K562 (cell line): ENCODE measurements at regions not wholly inside any gene's neighbourhood (a gene's known extent, or its start where the extent isn't known, plus 50 kb on each side); places are given as distances from the start of the nearest gene placed in this dataset.
"Not testable (repeated sequence)": the region's sequence is repeated elsewhere in the genome, so short reads cannot be mapped to it uniquely, and the experiment has no call there.

Source experiments
- ATAC-seq: fragments of 200-7000 bp; cut with Tn5 transposase; 3 replicates; pipeline ENCODE4 v1.9.1; 2020; ENCODE audit warnings: moderate library complexity
- BruUV-seq: library from RNA; stranded (reverse); fragments of 400-500 nt; replicated peaks from 2 replicates; lab custom pipeline; 2021; lab: Mats Ljungman, UMichigan
- CTCF ChIA-PET: fragments of 300-600 bp; formaldehyde crosslinking; extraction: SDS; loops from one replicate; lab custom pipeline; 2021; ENCODE audit warnings: low intra/inter-chr PET ratio; lab: Yijun Ruan, JAX
- POLR2A ChIA-PET: fragments of 300-600, 350-650 bp; sonication (Branson Sonifier 250); formaldehyde crosslinking; extraction: SDS; loops from one replicate; lab custom pipeline; 2021; ENCODE audit warnings: antibody characterized with exemption, inconsistent platforms; lab: Yijun Ruan, JAX
- DNase-seq, 4 experiments: peaks; one replicate each; pipeline versions ENCODE4 v3.0.0 to v3.0.0-alpha.2; 2011 to 2018; ENCODE audit warnings: low spot score in 3 of 4, mixed read lengths in 3 of 4; ENCODE audit errors: extremely low read depth in 1 of 4
- FAIRE-seq: peaks from 2 replicates; lab custom pipeline; 2011; peaks lifted over from hg19 to GRCh38; lab: Jason Lieb, UNC
- H2AFZ ChIP-seq: 2 replicates; pipeline ENCODE4 v1.6.0; 2011; ENCODE audit warnings: low read depth, low read length, control low read depth, inconsistent platforms
- H3K27ac ChIP-seq: fragments of 200-600 bp; 3 replicates; pipeline ENCODE4 v1.8.0; 2011; ENCODE audit warnings: low read depth, mild to moderate bottlenecking, control low read depth, inconsistent platforms, low read length, moderate library complexity, mixed read lengths; ENCODE audit errors: extremely low read depth
- H3K27me3 ChIP-seq, 2 experiments: fragments of 300-600 bp in 1 of 2; 2 replicates in 1 of 2; 3 replicates in 1 of 2; pipeline versions ENCODE4 v1.6.0 to v1.8.0; 2011; ENCODE audit warnings: inconsistent platforms in 2 of 2, low read length in 2 of 2, mild to moderate bottlenecking in 1 of 2, mixed read lengths in 1 of 2, moderate library complexity in 1 of 2; ENCODE audit not compliant: control insufficient read depth in 2 of 2, insufficient read depth in 2 of 2
- H3K36me3 ChIP-seq: fragments of 300-600 bp; 3 replicates; pipeline ENCODE4 v1.8.0; 2011; ENCODE audit warnings: mild to moderate bottlenecking, low read length, inconsistent platforms; ENCODE audit not compliant: control insufficient read depth, insufficient read depth
- H3K4me1 ChIP-seq, 2 experiments: fragments of 200-600 bp in 1 of 2; replicated peaks in 1 of 2; 2 replicates in 1 of 2; 3 replicates in 1 of 2; pipeline versions ENCODE4 v1.5.1 to v1.8.0; 2011; ENCODE audit warnings: inconsistent platforms in 2 of 2, low read length in 2 of 2, mild to moderate bottlenecking in 1 of 2, mixed read lengths in 1 of 2, moderate library complexity in 1 of 2; ENCODE audit not compliant: control insufficient read depth in 2 of 2, insufficient read depth in 2 of 2
- H3K4me2 ChIP-seq: 2 replicates; pipeline ENCODE4 v1.6.1; 2011; ENCODE audit warnings: low read length, control low read depth, inconsistent platforms, mixed read lengths; ENCODE audit not compliant: insufficient read depth
- H3K4me3 ChIP-seq: fragments of 200-600 bp; sonication (generic), shearing (Covaris generic); 2 replicates; pipeline ENCODE4 v1.5.1; 2016; ENCODE audit warnings: control low read depth, inconsistent platforms
- H3K79me2 ChIP-seq: fragments of 200-600 bp; 3 replicates; pipeline ENCODE4 v1.8.0; 2011; ENCODE audit warnings: low read length, inconsistent platforms; ENCODE audit not compliant: control insufficient read depth, insufficient read depth
- H3K9ac ChIP-seq, 2 experiments: 2 replicates each; pipeline versions ENCODE4 v1.6.0 to v1.6.1; 2011; ENCODE audit warnings: low read depth in 2 of 2, low read length in 2 of 2, control low read depth in 1 of 2, inconsistent platforms in 1 of 2, mild to moderate bottlenecking in 1 of 2, mixed read lengths in 1 of 2; ENCODE audit not compliant: insufficient read depth in 1 of 2
- H3K9me1 ChIP-seq: one replicate; pipeline ENCODE4 v1.6.0; 2011; ENCODE audit warnings: inconsistent platforms, mild to moderate bottlenecking, low read length, moderate library complexity; ENCODE audit not compliant: control insufficient read depth, insufficient read depth
- H3K9me3 ChIP-seq: replicated peaks from 2 replicates; pipeline ENCODE4 v1.5.1; 2011; ENCODE audit warnings: low read depth, low read length, inconsistent platforms; ENCODE audit not compliant: control insufficient read depth, insufficient read depth
- H4K20me1 ChIP-seq: replicated peaks from 2 replicates; pipeline ENCODE4 v1.6.1; 2011; ENCODE audit warnings: low read length, inconsistent platforms, mixed read lengths; ENCODE audit not compliant: control insufficient read depth, insufficient read depth
- ARID1B ChIP-seq: fragments of 450-650 bp; IDR thresholded peaks from 2 replicates; pipeline ENCODE4 v1.6.1; 2016; ENCODE audit warnings: antibody characterized with exemption, mild to moderate bottlenecking, inconsistent platforms
- BRD4 ChIP-seq: fragments of 200-600 bp; sonication (generic); IDR thresholded peaks from 2 replicates; pipeline ENCODE4 v1.6.1; 2017; ENCODE audit warnings: inconsistent platforms
- E2F5 ChIP-seq: sonication (generic); formaldehyde crosslinking; IDR thresholded peaks from 2 replicates; pipeline ENCODE4 v1.8.0; 2022; ENCODE audit warnings: mild to moderate bottlenecking, missing genetic modification reagents
- NFRKB ChIP-seq: fragments of 450-650 bp; IDR thresholded peaks from 2 replicates; pipeline ENCODE4 v1.6.1; 2016; ENCODE audit warnings: low read depth
- RUNX1 ChIP-seq: sonication (generic); IDR thresholded peaks from 2 replicates; pipeline ENCODE4 v1.6.1; 2016; ENCODE audit warnings: antibody characterized with exemption, low read depth
- ZFPM2 ChIP-seq: fragments of 250-450 bp; sonication (Bioruptor Pico); IDR thresholded peaks from 2 replicates; pipeline ENCODE4 v1.5.1; 2022; ENCODE audit warnings: mild to moderate bottlenecking
- ZNF134 ChIP-seq: fragments of 250-450 bp; sonication (Bioruptor Pico); conservative IDR thresholded peaks from 2 replicates; pipeline ENCODE4 v1.4.0; 2020
- ZNF445 ChIP-seq: fragments of 250-450 bp; sonication (Bioruptor Pico); IDR thresholded peaks from 2 replicates; pipeline ENCODE4 v1.4.0; 2020; ENCODE audit warnings: low read depth, mild to moderate bottlenecking, moderate library complexity
- WGBS: fragments of 100-300 bp; shearing (Covaris generic); methylation state at CpG from one replicate; pipeline ENCODE4 v1.1.6; 2016; ENCODE audit warnings: low coverage, mixed read lengths; ENCODE audit not compliant: insufficient coverage; ENCODE audit errors: missing lambda C conversion rate; 5-methylcytosine and 5-hydroxymethylcytosine counted together
- in situ Hi-C: fragments of 300-500 bp; cut with MboI; formaldehyde crosslinking; loops from 4 replicates; pipeline ENCODE4 v1.15.0; 2018; ENCODE audit warnings: inconsistent platforms, mixed read lengths
- intact Hi-C: fragments of 100-400 bp; cut with micrococcal nuclease; formaldehyde crosslinking; loops from 2 replicates; pipeline ENCODE4 v1.14.2; 2022

GRCh38 chr11:39345834-39346442 is 2113.5 kb downstream of the LRRC4C start:
- no peak for FAIRE-seq
- no peak for DNase-seq
- Histone ChIP-seq H3K27ac (no peak overlapping the region), H3K27me3 (no peaks in the 10 kb centered on the region), H3K36me3 (no peaks in the 10 kb centered on the region), H3K9ac (no peak overlapping the region), H3K9me3 (no peaks in the 10 kb centered on the region), H3K4me3 (no peak overlapping the region), H3K79me2 (no peaks in the 10 kb centered on the region), H3K4me1 (no peaks in the 10 kb centered on the region), H3K9me1 (no peaks in the 10 kb centered on the region), H2AFZ (no peak overlapping the region), H4K20me1 (no peaks in the 10 kb centered on the region), H3K4me2 (no peak overlapping the region)
- ChIA-PET CTCF (no interaction called here), POLR2A (no interaction called here)
- TF ChIP-seq BRD4, result no peak
- TF ChIP-seq ZNF134 (CRISPR knock-in tag), result no peak
- TF ChIP-seq RUNX1, result no peak
- TF ChIP-seq ZFPM2 (CRISPR knock-in tag), result no peak
- TF ChIP-seq NFRKB, result no peak
- TF ChIP-seq ZNF445 (CRISPR knock-in tag), result no peak
- TF ChIP-seq ARID1B, result no peak
- no TSS peak for BruUV-seq
- ATAC-seq, result no peak
- intact Hi-C loops, result no loop called here
- in situ Hi-C loops, result no loop called here
- 2% methylated on average over 5 of the region's 5 CpGs for WGBS

- DNase-seq (no peak), FAIRE-seq (no peak), ATAC-seq (no peak)
- Histone ChIP-seq H3K4me3 (no peak overlapping the region), H4K20me1 (no peaks in the 10 kb centered on the region), H3K9me3 (no peaks in the 10 kb centered on the region; the same call in 1 of the 2 replicates), H3K27ac (no peak overlapping the region), H3K27me3 (no peaks in the 10 kb centered on the region), H2AFZ (no peak overlapping the region), H3K9me1 (no peaks in the 10 kb centered on the region), H3K4me2 (no peak overlapping the region), H3K4me1 (no peaks in the 10 kb centered on the region), H3K9ac (no peak overlapping the region), H3K36me3 (no peaks in the 10 kb centered on the region), H3K79me2 (no peaks in the 10 kb centered on the region)
- BruUV-seq, result no TSS peak
- in situ Hi-C loops (no loop called here), intact Hi-C loops (no loop called here)
- ChIA-PET CTCF (no interaction called here), POLR2A (no interaction called here)
- 4% methylated on average over 4 of the region's 4 CpGs for WGBS
- TF ChIP-seq E2F5 (CRISPR knock-in tag), result no peak
Measured at GRCh38 chr11:39341461-39341860, 2118.0 kb downstream of the LRRC4C start.

- WGBS, result 1% methylated on average over 14 of the region's 21 CpGs
- H3K27ac ChIP-seq, H3K4me3 ChIP-seq, H3K79me2 ChIP-seq, CTCF ChIA-PET, DNase-seq, H3K36me3 ChIP-seq, in situ Hi-C loops, H3K9ac ChIP-seq, H3K4me2 ChIP-seq, POLR2A ChIA-PET, intact Hi-C loops, FAIRE-seq, H4K20me1 ChIP-seq, BruUV-seq, H3K27me3 ChIP-seq, H3K4me1 ChIP-seq, H3K9me3 ChIP-seq, ATAC-seq, H3K9me1 ChIP-seq, H2AFZ ChIP-seq: not testable (repeated sequence)
Measured at GRCh38 chr11:39333006-39333405, 2126.4 kb downstream of the LRRC4C start.
